GM21723 (cell line): ENCODE measurements at regions not wholly inside any gene's neighbourhood (a gene's known extent, or its start where the extent isn't known, plus 50 kb on each side); places are given as distances from the start of the nearest gene placed in this dataset.
"Not testable (repeated sequence)": the region's sequence is repeated elsewhere in the genome, so short reads cannot be mapped to it uniquely, and the experiment has no call there.

Experiments used
- ATAC-seq: cut with Tn5 transposase; IDR thresholded peaks from one replicate; pipeline ENCODE4 v1.9.1; 2021; ENCODE audit warnings: mild to moderate bottlenecking, moderate library complexity; ENCODE audit not compliant: unreplicated experiment

DNA sequence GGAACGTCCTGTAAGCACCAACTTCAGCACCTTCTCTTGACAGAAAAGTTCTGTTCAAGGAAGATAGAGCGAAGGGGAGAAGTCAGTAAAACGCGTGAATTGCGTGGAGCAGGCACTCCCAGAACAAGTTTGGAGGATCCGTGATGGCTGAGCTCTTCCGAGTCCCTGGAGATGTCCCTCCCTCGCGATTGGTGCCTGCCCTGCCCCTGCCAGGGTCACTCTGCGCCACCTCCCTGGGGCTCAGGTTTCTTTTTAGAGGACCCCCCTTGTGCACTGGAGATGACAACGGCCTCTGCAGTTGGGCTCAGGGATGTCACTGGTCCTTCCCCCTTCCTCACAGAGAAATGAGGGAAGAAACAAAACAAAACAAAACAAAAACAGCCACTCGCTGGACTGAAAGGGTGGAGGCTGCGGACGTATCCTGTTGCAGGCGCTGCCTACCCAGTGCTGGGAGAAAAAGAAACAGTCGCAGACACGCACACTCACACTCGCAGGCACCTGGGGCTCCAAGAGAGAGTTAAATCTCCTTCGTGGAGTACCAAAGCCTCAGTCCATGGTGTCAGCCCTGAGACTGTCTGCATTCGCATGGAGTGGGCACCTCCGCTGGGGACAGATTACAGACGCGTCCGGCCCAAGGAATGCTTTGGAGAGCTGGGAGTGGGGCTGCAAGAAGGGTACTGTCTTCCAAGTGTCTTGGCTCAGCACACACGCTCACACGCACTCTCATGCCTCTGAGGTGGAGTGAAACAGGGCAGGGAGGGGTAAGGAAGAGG is 512.7 kb downstream of the SLCO4C1 start:
- ATAC-seq = no peak

DNA sequence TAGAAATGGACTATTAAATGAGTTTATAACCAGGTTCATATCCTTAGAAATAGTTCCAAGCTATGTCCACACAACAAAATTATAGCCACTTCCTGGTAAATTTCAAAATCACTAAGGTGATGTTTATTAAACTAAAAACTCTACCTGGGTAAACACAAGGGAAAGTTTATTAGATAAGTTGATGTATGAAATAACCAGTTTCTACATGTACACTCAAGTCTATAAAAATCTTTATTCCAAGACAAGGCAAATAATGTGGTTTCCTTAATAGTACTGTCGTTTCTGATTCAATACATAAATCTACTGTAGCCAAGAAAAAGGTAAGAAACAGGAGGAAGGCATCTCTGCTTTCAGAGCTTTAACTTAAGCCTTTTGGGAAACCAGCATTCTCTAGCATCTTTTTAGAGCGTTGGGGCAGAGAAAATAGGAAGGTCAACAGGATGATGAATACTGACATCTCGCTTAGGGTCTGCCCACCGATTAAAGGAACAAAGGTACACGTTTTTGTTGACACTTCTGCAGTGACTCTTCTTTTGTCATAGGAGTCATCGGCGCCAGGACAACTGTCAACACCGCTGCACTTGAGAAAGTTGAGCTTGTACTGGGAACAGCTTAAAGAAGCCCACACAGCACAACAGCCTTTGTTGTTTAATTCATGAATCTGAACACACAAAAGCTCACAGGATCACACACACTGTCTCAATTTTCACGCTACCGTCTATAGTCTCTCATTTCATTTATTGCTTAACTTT is 513.6 kb downstream of the SLCO4C1 start:
- no peak for ATAC-seq

DNA sequence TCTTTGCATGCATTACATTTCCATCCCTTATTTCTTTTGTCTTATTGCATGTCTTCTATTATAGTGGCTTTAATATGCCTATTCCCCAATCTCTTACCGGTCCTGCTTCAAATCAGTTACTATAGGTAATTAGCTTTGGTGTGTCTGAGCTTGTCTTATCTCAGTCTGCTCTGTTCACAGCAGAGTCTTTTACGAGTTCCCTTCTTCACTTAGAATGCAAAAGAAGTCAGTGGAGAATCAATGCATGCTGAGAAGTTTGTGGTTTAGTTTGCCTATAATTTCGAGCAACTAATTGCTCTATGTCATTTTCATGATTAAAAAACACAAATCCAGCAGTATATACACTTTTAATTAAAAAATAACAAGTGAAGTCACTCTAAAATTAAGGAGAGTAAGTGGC is 545.0 kb downstream of the SLCO4C1 start:
- no peak for ATAC-seq

DNA sequence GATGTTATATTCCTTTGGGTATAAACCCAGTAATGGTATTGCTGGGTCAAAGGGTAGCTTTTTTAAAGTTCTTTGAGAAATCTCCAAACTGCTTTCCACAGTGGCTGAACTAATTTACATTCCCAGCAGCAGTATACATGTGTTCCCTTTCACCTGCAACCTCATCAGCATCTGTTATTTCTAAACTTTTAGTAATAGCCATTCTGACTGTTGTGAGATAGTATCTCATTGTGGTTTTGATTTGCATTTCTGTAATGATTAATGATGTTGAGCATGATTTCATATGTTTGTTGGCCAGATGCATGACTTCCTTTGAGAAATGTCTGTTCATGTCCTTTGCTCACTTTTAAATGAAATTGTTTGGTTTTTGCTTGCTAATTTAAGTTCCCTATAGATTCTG is 553.1 kb downstream of the SLCO4C1 start:
- ATAC-seq = not testable (repeated sequence)

DNA sequence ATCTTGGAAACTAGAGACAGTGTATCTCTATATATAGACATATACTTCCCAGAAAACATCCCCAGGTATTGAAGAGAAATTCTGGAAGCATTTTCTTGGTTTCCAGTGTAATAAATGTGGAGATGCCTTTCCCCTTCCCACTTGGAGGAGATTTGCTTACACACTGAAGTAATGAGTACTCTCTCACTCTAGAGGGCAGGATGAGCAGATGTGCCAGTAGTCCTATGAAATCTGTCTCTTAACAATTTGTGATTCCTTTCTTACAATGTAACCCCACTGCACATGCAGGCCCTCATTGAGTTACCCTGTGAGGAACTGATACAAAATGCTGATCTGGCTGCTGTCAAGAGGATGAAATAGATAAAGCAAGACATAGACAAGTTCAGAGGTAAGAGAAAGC is 567.2 kb downstream of the SLCO4C1 start:
- no peak for ATAC-seq

DNA sequence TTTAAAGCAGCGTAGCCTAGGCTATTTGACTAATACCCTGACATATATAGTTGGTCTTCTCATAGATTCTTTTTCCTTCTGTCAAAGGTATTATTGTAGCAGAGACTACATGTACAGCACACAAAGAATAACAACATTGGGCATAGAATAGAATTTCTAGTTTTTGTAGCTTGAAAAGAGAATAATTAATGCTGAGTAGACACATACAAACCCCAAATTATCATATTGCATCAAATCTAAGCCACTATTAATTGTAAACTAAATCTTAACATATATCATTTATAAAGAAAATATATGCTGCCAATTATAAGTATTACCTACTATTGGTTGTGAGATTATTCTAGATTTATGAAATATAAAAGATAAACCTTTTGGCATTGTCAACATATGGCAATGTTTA is 574.5 kb downstream of the SLCO4C1 start:
- ATAC-seq = no peak

DNA sequence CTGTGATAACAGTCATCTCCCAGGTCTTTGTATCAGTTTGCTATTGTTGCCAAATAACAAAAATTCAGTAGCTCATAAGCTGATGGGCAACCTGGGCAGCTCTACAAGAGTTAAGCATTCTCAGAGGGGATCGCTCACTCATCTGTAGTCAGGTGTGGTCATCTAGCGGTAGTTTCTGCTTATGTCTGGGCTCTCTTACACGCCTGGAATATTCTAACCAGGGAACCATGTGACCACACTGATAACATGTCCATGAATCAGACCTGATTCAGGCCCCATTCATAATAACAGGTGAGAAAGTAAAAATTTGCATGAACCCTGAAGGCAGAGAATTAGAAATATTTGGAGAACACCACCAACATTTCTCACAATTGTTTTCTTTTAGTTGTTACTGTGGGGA is 576.1 kb downstream of the SLCO4C1 start:
- ATAC-seq = no peak

DNA sequence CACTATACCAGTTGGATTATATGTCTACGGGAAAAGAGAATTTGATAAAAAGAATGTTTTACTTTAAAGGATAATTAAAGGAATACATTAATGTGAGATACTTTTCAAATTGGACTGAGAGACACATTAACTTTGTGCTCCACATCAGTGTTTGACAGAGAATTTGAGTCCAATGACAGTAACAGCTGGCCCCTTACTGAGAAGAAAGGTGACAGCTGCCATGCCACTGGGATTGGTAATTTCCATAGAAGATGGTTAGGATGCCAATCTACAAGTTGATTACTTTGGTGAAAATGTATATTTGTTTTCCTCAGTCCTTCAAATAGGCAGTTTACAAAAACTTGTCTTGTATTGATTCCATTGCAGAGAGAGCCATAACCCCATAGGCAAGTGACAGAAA is 578.4 kb downstream of the SLCO4C1 start:
- ATAC-seq = no peak

DNA sequence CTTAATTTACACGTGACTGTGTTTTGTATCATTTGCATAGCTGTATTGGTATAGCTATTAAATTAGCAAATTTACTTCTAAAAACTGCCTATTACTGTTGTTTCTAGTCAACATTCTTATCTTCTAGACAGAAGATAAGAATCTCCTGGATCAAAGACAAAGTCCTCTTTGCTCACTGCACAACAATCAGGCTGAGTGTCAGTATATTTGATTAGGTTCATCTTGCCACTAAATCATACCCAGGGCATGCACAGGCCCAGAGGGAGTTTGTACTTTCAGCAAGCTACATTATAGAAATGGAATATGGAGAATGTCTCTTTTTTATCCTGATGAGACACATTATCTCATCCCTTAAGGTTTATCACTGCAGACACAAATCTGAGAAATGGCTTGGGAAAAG is 579.1 kb downstream of the SLCO4C1 start:
- no peak for ATAC-seq

DNA sequence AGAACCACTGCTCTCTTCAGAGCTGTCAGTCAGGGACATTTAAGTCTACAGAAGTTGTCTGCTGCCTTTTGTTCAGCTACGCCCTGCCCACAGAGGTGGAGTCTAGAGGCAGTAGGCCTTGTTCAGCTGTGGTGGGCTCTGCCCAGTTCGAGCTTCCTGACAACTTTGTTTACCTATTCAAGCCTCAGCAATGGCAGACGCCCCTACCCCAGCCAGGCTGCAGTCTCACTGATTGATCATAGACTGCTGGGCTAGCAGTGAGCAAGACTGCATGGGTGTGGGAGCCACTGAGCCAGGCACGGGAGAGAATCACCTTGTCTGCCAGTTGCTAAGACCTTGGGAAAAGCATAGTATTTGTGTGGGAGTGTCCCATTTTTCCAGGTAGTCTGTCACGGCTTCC is 580.3 kb downstream of the SLCO4C1 start:
- not testable (repeated sequence) for ATAC-seq

DNA sequence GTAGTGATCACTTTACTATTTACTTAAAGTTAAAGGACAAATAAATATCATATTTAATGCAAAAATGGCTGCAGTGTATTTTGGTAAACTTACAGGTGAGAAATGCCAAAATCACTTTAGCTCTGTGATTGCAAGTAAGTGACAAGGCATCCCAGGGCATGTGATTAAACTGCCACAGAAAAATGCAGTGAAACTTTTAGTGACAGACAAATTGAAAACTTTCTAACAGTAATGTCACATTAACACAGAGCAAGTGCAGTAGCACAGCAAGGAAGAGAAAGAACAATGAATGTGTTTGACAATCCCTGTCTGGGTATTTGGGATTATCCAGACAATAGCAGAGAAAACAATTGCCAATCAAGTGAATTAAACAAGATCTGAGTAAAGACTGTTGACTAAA is 606.8 kb downstream of the SLCO4C1 start:
- no peak for ATAC-seq

DNA sequence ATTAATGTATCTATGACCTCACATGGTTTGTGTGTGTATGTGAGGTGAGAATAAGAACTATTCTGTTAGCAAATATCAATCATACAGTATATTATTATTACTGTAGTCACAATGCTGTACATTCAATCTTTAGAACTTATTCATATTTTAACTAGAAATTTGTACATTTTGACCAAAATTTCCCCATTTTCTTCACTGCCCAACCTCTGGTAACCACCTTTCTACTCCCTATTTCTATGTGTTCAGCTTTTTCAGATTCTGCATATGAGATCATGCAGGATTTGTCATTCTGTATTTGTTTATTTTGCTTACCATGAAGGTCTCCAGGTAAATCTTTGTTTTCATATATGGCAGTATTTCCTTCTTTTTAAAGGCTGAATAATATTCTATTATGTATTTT is 607.9 kb downstream of the SLCO4C1 start:
- no peak for ATAC-seq

DNA sequence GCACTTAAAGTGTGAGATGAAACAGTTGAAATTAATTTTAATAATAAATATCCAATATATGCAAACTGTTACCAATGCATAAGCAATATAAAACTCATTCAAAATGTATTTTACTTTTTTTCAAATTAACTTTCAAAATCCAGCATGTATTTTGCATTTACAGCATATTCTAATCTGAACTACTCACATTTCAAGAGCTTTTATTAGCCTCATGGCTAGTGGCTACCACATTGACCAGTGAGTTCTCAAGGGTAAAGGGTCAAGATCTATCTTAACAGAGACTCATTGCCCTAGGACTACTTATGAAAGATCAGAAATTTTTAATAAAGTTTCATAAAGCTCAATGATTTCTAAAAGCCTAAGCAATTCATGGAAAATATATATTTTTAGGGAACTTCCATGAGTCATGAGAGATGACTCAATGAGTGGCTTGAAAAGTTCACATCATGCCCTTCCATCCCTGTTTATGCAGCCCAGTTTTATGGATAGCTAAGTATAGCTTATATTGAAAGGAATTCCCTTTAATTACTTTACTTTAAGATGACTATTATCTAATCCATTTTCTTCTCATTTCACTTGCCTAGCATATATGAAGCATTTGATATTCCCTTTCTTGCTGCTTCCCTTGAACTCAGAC is 608.6 kb downstream of the SLCO4C1 start:
- no peak for ATAC-seq

DNA sequence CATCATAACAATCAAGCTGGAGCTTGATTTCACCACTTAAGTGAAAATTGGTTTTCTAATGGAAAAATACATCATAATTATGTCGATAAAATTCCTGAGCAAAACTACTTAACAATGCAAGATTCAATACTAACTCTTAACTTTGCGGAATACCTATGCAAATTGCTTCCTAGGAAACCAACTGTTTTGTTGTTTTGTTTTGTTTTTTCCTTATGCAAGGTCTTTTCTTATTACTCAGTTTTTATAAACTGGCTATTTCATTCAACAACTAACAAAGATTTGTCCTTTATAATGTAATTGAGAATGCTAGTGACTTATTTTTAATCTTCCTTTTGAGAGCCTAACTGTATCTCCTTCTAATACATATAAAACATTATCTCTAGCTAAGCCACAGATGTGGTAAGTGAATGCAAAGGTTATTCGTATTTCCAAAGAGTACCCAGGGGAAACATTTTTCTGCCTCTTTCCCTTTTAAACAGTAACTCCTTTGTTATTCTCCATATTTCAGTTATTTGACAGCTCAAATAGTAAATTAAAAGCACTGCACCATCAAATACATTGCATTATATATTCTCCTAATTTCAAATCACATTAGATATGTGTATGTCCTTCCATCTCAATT is 609.4 kb downstream of the SLCO4C1 start:
- no peak for ATAC-seq

DNA sequence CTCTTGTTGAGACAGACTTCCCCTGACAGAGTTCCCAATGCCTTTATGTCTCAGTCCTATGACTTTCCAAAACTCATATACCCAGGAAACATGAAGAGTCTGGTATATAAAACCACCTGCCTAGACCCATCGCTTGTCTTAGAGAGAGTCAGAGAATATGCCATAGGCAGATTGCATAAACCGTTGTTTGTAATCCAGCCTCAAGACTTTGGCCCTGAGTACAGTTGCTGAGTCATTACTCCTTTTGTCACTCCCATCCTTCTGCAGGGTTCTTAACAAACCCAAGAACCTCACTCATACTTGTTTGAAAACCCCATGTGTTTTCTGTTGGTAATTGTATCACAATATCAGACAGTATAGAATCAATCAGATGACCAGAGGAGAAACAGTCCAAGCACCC is 616.3 kb downstream of the SLCO4C1 start:
- no peak for ATAC-seq

DNA sequence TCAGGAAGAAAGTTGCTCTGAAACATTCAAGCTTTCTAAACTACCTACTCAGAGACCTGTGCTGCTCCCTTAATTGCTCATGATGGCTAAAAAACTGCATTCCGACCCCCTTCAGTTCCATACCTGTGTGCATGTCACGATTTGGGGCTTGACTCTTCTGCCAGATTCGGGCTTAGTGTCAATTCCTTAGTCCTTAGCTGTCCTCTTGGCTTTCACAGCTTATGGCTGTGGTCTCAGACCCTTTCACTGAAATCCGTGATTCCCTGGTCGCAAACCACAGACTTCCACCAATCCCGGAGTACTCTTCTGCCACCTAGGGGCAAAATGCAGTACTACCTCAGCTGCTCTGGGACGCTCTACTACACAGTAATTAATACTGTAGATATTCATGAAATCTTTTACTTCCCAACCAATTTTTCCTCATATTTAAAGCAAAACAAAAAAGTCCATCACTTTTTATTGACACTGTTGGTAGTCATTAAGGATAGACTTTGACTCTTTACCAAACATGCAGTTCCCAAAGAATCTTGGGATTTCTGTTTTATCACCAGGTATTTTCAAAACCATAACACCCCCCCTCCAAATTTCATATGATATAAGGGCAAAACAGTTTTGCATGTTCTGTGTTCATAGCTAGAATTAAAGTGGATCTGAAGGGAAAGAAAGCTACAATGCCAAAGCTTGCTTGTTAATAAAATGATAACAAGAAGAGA is 617.4 kb downstream of the SLCO4C1 start:
- ATAC-seq = peak; percentile 75

DNA sequence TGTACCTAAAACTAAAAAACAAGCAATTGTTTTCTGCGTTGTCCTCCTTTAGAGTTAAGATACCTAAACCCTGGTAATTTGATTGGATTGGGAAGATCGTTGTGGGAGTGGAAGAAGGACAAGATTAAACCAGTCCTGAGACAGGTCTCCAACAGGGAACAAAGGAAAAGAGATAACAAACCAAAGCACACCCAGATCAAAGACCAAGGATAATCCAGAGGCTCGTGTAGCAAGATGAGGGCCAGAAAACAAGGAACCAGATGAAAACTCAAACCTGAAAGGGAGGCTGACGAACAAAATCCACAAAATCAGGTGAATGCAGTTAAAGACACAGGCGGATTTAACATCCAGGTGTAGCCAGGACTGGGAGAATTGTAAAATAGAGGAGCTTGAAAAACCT is 618.1 kb downstream of the SLCO4C1 start:
- ATAC-seq = no peak

DNA sequence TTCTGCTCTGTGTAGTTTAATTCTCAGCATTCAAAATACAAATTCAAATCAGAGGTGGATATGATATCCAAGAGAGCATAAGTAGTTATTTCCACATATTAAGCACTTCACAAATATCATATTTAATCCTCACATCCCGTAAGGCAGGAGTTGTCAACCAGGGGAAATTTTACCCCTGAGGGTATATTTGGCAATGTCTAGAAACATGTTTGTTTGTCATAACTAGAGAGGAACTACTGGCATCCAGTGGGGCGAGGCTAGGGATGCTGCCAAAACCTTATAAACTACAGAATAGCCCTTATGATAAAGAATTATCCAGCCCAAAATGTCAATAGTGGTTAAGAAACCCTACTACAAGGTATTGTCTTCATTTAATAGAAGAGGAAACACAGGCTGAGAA is 619.4 kb downstream of the SLCO4C1 start:
- no peak for ATAC-seq

DNA sequence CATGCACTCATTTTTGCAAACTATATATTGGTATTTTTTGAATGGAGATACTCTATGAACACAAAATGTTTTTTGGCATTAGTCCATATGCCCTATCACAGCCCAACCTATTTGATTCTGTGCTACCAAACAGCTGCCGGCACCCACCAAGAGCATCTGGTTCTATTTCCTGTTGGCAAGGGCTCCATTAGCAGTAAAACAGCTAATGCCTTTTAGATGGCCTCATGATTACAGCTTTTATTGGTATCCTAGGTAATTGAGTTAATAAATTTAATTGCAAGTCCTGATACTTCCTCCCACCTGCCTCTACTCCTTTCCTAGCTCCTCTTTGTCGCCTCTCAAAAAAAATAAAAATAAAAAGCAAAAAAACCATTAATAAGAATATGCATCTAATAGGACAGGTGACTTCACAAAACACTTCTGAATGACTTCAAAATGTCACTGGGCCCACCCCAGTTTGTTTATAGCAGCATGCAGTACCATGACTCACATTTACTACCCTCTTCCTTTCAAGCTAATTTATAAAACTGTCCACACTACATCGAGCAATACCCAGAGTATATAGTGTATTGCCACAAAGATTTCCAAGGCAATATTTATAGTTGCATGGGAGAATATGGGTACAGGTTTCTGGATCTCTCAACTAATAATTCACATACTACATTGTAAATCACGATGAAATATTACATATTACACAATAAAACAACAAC is 620.4 kb downstream of the SLCO4C1 start:
- ATAC-seq = no peak

DNA sequence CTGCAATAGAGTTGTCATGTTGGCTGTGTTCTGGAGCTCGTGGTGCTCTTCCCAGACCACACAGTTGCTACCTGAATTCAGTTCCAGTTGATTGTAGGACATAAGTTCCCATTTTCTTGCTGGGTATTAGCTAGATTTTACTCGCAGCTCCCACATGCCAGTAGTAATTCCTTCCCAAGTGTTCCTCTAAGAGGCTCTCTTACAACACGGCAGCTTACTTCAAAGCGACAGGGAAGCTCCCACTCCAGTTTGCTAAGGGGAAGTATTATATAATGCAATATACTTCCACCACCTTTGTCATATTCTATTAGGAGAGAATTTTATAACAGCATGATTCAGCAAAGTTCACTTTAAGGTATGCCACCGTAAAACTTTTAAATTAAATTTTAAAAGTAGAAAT is 623.0 kb downstream of the SLCO4C1 start:
- no peak for ATAC-seq
